A673 (cell line): ENCODE measurements at regions not wholly inside any gene's neighbourhood (a gene's known extent, or its start where the extent isn't known, plus 50 kb on each side); places are given as distances from the start of the nearest gene placed in this dataset.

Experiments used
- BruUV-seq: library from RNA; stranded (reverse); fragments of 400-500 nt; replicated peaks from 2 replicates; lab custom pipeline; 2021; lab: Mats Ljungman, UMichigan
- CTCF ChIA-PET: fragments of 300-600 bp; sonication (Branson Sonifier 250); formaldehyde crosslinking; loops from one replicate; lab custom pipeline; 2022; ENCODE audit warnings: antibody characterized with exemption; lab: Charles Lee
- POLR2A ChIA-PET: fragments of 300-600 bp; sonication (Branson Sonifier 250); formaldehyde crosslinking; loops from one replicate; lab custom pipeline; 2022; ENCODE audit warnings: antibody characterized with exemption; ENCODE audit not compliant: low non-redundant PET; lab: Charles Lee
- DNase-seq: peaks from one replicate; pipeline ENCODE4 v3.0.0-alpha.2; 2015; ENCODE audit warnings: low spot score
- H3K27ac ChIP-seq: fragments of 200-600 bp; sonication (generic); 2 replicates; pipeline ENCODE4 v1.5.1; 2016; ENCODE audit warnings: mixed run types, low read depth, mild to moderate bottlenecking, mixed read lengths, antibody characterized with exemption, low read length; ENCODE audit not compliant: poor library complexity, severe bottlenecking
- H3K27me3 ChIP-seq: fragments of 200-600 bp; sonication (generic); replicated peaks from 2 replicates; pipeline ENCODE4 v1.6.1; 2017; ENCODE audit warnings: mixed run types, low read depth, mild to moderate bottlenecking, mixed read lengths, antibody characterized with exemption, low read length; ENCODE audit not compliant: insufficient read depth, poor library complexity
- H3K36me3 ChIP-seq: fragments of 200-600 bp; sonication (generic); 2 replicates; pipeline ENCODE4 v1.6.1; 2016; ENCODE audit warnings: mixed run types, mild to moderate bottlenecking, mixed read lengths, antibody characterized with exemption, low read length; ENCODE audit not compliant: insufficient read depth, poor library complexity, severe bottlenecking
- H3K4me1 ChIP-seq: fragments of 200-600 bp; sonication (generic); 2 replicates; pipeline ENCODE4 v1.6.1; 2017; ENCODE audit warnings: mixed run types, mild to moderate bottlenecking, mixed read lengths, antibody characterized with exemption, low read length; ENCODE audit not compliant: insufficient read depth, poor library complexity, severe bottlenecking
- H3K4me3 ChIP-seq: fragments of 200-600 bp; sonication (generic); 2 replicates; pipeline ENCODE4 v1.5.1; 2016; ENCODE audit warnings: low read depth, mixed run types, mild to moderate bottlenecking, mixed read lengths, low read length; ENCODE audit not compliant: poor library complexity, severe bottlenecking
- H3K9me3 ChIP-seq: fragments of 200-600 bp; sonication (generic); 2 replicates; pipeline ENCODE4 v1.6.1; 2016; ENCODE audit warnings: mixed run types, low read depth, mild to moderate bottlenecking, mixed read lengths, antibody characterized with exemption, low read length; ENCODE audit not compliant: poor library complexity, severe bottlenecking
- EZH2 ChIP-seq: fragments of 200-600 bp; sonication (generic); IDR thresholded peaks from 2 replicates; pipeline ENCODE4 v1.6.1; 2017; ENCODE audit warnings: borderline replicate concordance, low read depth, mild to moderate bottlenecking, mixed read lengths, antibody characterized with exemption, low read length; ENCODE audit not compliant: poor library complexity, severe bottlenecking
- intact Hi-C: fragments of 100-400 bp; cut with micrococcal nuclease; formaldehyde crosslinking; loops from one replicate; pipeline ENCODE4 v1.10.0; 2022; ENCODE audit not compliant: unreplicated experiment
- TF ChIP-seq, protein P1 (sequence below): fragments of 300-800, 200-600 bp; sonication (generic); conservative IDR thresholded peaks from 2 replicates; pipeline ENCODE4 v1.5.1; 2017; ENCODE audit warnings: low read depth, mild to moderate bottlenecking, antibody characterized with exemption, low read length, moderate library complexity, mixed read lengths

DNA sequence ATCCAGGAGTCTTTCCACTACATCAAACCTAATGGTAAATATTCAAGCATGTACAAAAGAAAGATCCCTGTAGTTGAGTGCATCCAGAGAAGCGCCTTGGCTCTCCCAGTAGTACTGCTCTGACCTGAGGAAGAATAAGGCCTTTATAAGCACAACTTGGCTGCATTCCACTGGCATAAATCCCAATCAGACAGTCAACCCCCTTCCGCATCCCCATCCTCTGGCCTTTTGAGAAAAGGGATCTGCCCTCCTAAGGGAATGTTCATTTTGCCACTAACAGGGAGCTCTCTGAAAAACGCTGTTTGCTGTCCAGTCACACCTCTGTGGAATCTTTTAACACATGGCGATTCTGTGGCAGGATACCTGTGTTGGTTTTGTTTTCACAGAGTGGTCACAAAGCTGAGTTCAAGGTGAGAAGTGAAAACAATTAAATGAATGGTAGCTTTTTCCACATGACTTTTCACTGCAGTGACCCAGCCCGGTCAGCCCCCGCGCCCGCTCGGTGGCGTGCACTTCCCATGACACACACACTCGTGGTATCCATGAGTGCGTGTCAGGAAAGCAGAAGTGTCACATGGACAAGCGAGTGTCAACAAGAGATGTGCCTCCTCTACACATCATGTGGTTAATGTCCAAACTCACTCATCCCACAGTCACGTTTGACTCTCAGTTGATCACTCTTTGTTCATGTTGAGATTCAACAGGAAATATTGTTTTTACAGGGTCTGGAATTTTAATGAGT is 112.2 kb upstream of the ENPP6 start:
- no TSS peak for BruUV-seq
- intact Hi-C loops = no loop called here
- no peaks in the 10 kb centered on the region for H3K27me3 ChIP-seq
- H3K36me3 ChIP-seq = no peaks in the 10 kb centered on the region
- ChIA-PET POLR2A (no interaction called here), CTCF (no interaction called here)
- H3K27ac ChIP-seq = no peak overlapping the region
- DNase-seq = no peak
- H3K4me1 ChIP-seq = no peaks in the 10 kb centered on the region
- TF ChIP-seq, protein P1, sequence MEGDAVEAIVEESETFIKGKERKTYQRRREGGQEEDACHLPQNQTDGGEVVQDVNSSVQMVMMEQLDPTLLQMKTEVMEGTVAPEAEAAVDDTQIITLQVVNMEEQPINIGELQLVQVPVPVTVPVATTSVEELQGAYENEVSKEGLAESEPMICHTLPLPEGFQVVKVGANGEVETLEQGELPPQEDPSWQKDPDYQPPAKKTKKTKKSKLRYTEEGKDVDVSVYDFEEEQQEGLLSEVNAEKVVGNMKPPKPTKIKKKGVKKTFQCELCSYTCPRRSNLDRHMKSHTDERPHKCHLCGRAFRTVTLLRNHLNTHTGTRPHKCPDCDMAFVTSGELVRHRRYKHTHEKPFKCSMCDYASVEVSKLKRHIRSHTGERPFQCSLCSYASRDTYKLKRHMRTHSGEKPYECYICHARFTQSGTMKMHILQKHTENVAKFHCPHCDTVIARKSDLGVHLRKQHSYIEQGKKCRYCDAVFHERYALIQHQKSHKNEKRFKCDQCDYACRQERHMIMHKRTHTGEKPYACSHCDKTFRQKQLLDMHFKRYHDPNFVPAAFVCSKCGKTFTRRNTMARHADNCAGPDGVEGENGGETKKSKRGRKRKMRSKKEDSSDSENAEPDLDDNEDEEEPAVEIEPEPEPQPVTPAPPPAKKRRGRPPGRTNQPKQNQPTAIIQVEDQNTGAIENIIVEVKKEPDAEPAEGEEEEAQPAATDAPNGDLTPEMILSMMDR = no peak
- TF ChIP-seq EZH2 = no peak
- no peaks in the 10 kb centered on the region for H3K9me3 ChIP-seq
- H3K4me3 ChIP-seq = no peak overlapping the region

DNA sequence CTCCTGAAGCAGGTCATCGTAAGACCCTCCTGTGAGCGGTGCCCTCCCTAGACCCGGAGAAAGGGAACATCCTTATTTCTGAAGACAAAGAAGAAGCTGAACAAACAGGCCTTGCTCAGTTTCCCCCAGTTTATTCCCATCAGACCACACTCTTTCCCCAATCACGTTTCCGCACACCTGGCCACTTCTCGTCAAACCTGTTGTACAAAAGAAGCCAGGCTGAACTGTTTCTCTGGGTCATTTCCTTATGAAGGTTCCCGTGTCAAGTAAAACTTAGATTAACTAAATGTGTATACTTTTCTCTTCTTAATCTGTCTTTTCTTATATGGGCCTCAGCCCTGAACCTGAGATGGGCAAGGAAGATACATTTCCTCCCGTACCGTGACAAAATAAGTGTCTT is 111.6 kb upstream of the ENPP6 start:
- Histone ChIP-seq H3K4me1 (no peaks in the 10 kb centered on the region), H3K27me3 (no peaks in the 10 kb centered on the region), H3K27ac (no peak overlapping the region), H3K36me3 (no peaks in the 10 kb centered on the region), H3K4me3 (no peak overlapping the region), H3K9me3 (no peaks in the 10 kb centered on the region)
- TF ChIP-seq, protein P1 = no peak
- TF ChIP-seq EZH2 = no peak
- intact Hi-C loops = no loop called here
- ChIA-PET POLR2A (no interaction called here), CTCF (no interaction called here)
- DNase-seq = no peak
- BruUV-seq = no TSS peak

DNA sequence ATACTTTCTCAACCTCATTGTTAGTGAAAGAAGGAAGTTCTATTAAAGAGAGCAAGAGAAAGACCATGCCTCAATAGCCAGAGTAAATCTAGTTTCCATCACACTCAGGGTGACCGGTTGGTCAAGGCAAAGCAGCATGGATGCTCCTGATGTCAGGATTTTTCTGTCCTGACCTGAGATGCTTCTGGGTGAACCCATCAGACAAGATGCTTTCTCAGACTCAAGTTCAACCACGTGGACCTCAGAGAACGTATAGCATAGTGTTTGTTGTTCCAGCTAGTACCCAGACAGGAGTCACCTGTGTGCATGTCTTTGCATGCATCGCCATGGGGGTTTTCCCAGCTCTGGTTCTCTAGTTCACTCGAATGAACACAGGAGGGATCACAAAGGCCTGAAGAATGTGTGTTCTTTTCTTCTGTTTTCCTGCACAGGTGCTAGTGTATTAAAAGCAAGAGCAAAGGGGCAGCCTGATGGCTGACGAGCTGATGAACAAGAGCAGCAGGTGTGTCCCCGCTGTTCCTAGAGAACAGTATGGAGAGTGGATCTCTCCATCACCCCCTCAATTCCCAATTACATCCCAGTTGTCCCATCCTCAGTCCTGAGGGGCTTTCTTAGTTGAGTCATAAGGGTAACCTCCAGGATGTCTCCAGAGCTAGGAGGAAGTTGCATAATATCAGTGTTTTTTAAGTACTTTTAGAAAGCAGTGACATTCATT is 110.5 kb upstream of the ENPP6 start:
- intact Hi-C loops = no loop called here
- POLR2A ChIA-PET = no interaction called here
- Histone ChIP-seq H3K9me3 (no peaks in the 10 kb centered on the region), H3K4me3 (no peak overlapping the region), H3K36me3 (no peaks in the 10 kb centered on the region), H3K27me3 (no peaks in the 10 kb centered on the region), H3K4me1 (no peaks in the 10 kb centered on the region), H3K27ac (no peak overlapping the region)
- DNase-seq = no peak
- no TSS peak for BruUV-seq
- TF ChIP-seq, protein P1 = no peak
- no peak for TF ChIP-seq EZH2
- CTCF ChIA-PET = no interaction called here
